ENCODE measurements at regions not wholly inside any gene's neighbourhood (a gene's known extent, or its start where the extent isn't known, plus 50 kb on each side); places are given as distances from the start of the nearest gene placed in this dataset.

- TF ChIP-seq POLR2A (IDR thresholded peaks at IDR 0.05): no peak
- no peak for TF ChIP-seq POLR2AphosphoS5 (IDR thresholded peaks at IDR 0.05)
- no peak for TF ChIP-seq CTCF (IDR thresholded peaks at IDR 0.05)
- Histone ChIP-seq H3K9me3 (no peaks in the 10 kb centered on the region), H3K4me3 (no peak overlapping the region), H3K36me3 (no peaks in the 10 kb centered on the region), H3K27me3 (replicated peaks; ENCODE audit: insufficient read depth) (no peaks in the 10 kb centered on the region), H3K27ac (no peak overlapping the region), H3K4me1 (replicated peaks) (no peaks in the 10 kb centered on the region)
- 93% methylated on average over 4 of the region's 4 CpGs for WGBS
- intact Hi-C loops (cut with DNase I): no loop called here
- DNase-seq (ENCODE audit: low spot score): no peak
Measured at GRCh38 chr3:117645561-117646242, 936.1 kb downstream of the TUSC7 start.

GRCh38 chr3:117647435-117647834, 937.9 kb downstream of the TUSC7 start:
- H3K4me1 ChIP-seq (replicated peaks): no peaks in the 10 kb centered on the region
- WGBS: 93% methylated on average over 2 of the region's 2 CpGs
- intact Hi-C loops (cut with DNase I): no loop called here
- H3K27me3 ChIP-seq (replicated peaks; ENCODE audit: insufficient read depth): no peaks in the 10 kb centered on the region
- no peaks in the 10 kb centered on the region for H3K36me3 ChIP-seq
- H3K4me3 ChIP-seq: no peak overlapping the region
- no peak for DNase-seq (ENCODE audit: low spot score)
- no peaks in the 10 kb centered on the region for H3K9me3 ChIP-seq
- no peak for TF ChIP-seq POLR2AphosphoS5 (IDR thresholded peaks at IDR 0.05)
- no peak for TF ChIP-seq CTCF (IDR thresholded peaks at IDR 0.05)
- TF ChIP-seq POLR2A (IDR thresholded peaks at IDR 0.05): no peak
- no peak overlapping the region for H3K27ac ChIP-seq

- 51% methylated on average over 3 of the region's 3 CpGs for WGBS
- intact Hi-C loops (cut with DNase I): no loop called here
Measured at GRCh38 chr3:117651246-117651645, 941.7 kb downstream of the TUSC7 start.

GRCh38 chr3:117656391-117656790, 946.8 kb downstream of the TUSC7 start:
- no peaks in the 10 kb centered on the region for H3K4me1 ChIP-seq (replicated peaks)
- TF ChIP-seq POLR2AphosphoS5 (IDR thresholded peaks at IDR 0.05) (no peak), CTCF (IDR thresholded peaks at IDR 0.05) (no peak), POLR2A (IDR thresholded peaks at IDR 0.05) (no peak)
- intact Hi-C loops (cut with DNase I): no loop called here
- no peak for DNase-seq (ENCODE audit: low spot score)
- no peaks in the 10 kb centered on the region for H3K27me3 ChIP-seq (replicated peaks; ENCODE audit: insufficient read depth)
- H3K36me3 ChIP-seq: no peaks in the 10 kb centered on the region
- H3K27ac ChIP-seq: no peak overlapping the region
- 85% methylated on average over 1 of the region's 1 CpG for WGBS
- H3K9me3 ChIP-seq: no peaks in the 10 kb centered on the region
- no peak overlapping the region for H3K4me3 ChIP-seq

More at GRCh38 chr3:117651246-117651645, 941.7 kb downstream of the TUSC7 start:
- no peak for DNase-seq (ENCODE audit: low spot score)
- TF ChIP-seq POLR2A (IDR thresholded peaks at IDR 0.05): no peak
- no peak for TF ChIP-seq CTCF (IDR thresholded peaks at IDR 0.05)
- TF ChIP-seq POLR2AphosphoS5 (IDR thresholded peaks at IDR 0.05): no peak
- Histone ChIP-seq H3K4me3 (no peak overlapping the region), H3K27ac (no peak overlapping the region), H3K9me3 (no peaks in the 10 kb centered on the region), H3K4me1 (replicated peaks) (no peaks in the 10 kb centered on the region), H3K27me3 (replicated peaks; ENCODE audit: insufficient read depth) (no peaks in the 10 kb centered on the region), H3K36me3 (no peaks in the 10 kb centered on the region)

GRCh38 chr3:117657278-117657677, 947.7 kb downstream of the TUSC7 start:
- Histone ChIP-seq H3K4me1 (replicated peaks) (no peaks in the 10 kb centered on the region), H3K9me3 (no peaks in the 10 kb centered on the region), H3K4me3 (no peak overlapping the region), H3K27me3 (replicated peaks; ENCODE audit: insufficient read depth) (no peaks in the 10 kb centered on the region), H3K36me3 (no peaks in the 10 kb centered on the region), H3K27ac (no peak overlapping the region)
- intact Hi-C loops (cut with DNase I): no loop called here
- DNase-seq (ENCODE audit: low spot score): no peak
- 92% methylated on average over 6 of the region's 6 CpGs for WGBS
- TF ChIP-seq POLR2A (IDR thresholded peaks at IDR 0.05) (no peak), POLR2AphosphoS5 (IDR thresholded peaks at IDR 0.05) (no peak), CTCF (IDR thresholded peaks at IDR 0.05) (no peak)

Measured in prostate gland (tissue), 2 donors.